K562 (cell line): ENCODE measurements at regions not wholly inside any gene's neighbourhood (a gene's known extent, or its start where the extent isn't known, plus 50 kb on each side); places are given as distances from the start of the nearest gene placed in this dataset.

Experiments
- ARID4B ChIP-seq: sonication (generic); formaldehyde crosslinking; IDR thresholded peaks from 2 replicates; pipeline ENCODE4 v1.8.0; 2022; ENCODE audit warnings: mild to moderate bottlenecking, missing genetic modification reagents
- CEBPB ChIP-seq: fragments of 450-650 bp; IDR thresholded peaks from 2 replicates; pipeline ENCODE4 v1.6.1; 2016; ENCODE audit warnings: missing genetic modification characterization, missing compliant biosample characterization
- ELF1 ChIP-seq: fragments of 200-800 bp; sonication (Bioruptor generic); IDR thresholded peaks from 2 replicates; pipeline ENCODE4 v1.6.1; 2016; ENCODE audit warnings: missing genetic modification characterization, missing compliant biosample characterization
- GTF2F1 ChIP-seq: IDR thresholded peaks from 2 replicates; pipeline ENCODE4 v1.6.1; 2011; ENCODE audit warnings: low read depth, low read length, improper control_type of control experiment
- KDM1A ChIP-seq, 2 experiments: fragments of 450-650 bp; IDR thresholded peaks; 2 replicates each; pipeline ENCODE4 v1.6.1; 2016; ENCODE audit warnings: mild to moderate bottlenecking in 2 of 2
- NFE2 ChIP-seq: IDR thresholded peaks from 2 replicates; pipeline ENCODE4 v1.6.1; 2014; ENCODE audit warnings: antibody characterized with exemption, low read depth
- PHF20 ChIP-seq: fragments of 450-650 bp; IDR thresholded peaks from 2 replicates; pipeline ENCODE4 v1.6.1; 2018; ENCODE audit not compliant: partially characterized antibody
- SRSF1 ChIP-seq: fragments of 200-400 bp; formaldehyde crosslinking; IDR thresholded peaks from 2 replicates; pipeline ENCODE4 v1.6.1; 2017; ENCODE audit warnings: mild to moderate bottlenecking, low read depth, low read length, moderate library complexity
- TCFL5 ChIP-seq: fragments of 250-450 bp; sonication (Bioruptor Pico); conservative IDR thresholded peaks from 2 replicates; pipeline ENCODE4 v1.6.1; 2021; ENCODE audit warnings: mild to moderate bottlenecking, moderate library complexity, matching md5 sums
- YY1 ChIP-seq, 3 experiments: IDR thresholded peaks; 2 replicates each; pipeline ENCODE4 v1.6.1; 2011; ENCODE audit warnings: low read length in 2 of 3, mild to moderate bottlenecking in 2 of 3, moderate library complexity in 2 of 3, borderline replicate concordance in 1 of 3, control low read depth in 1 of 3, low read depth in 1 of 3; ENCODE audit not compliant: insufficient read depth in 3 of 3, insufficient replicate concordance in 2 of 3, control insufficient read depth in 1 of 3, insufficient read length in 1 of 3; ENCODE audit errors: extremely low read depth in 1 of 3
- ZFP36 ChIP-seq: fragments of 150-350 bp; IDR thresholded peaks from 2 replicates; pipeline ENCODE4 v1.6.1; 2018; ENCODE audit warnings: low read length, low read depth; ENCODE audit not compliant: partially characterized antibody
- ZNF217 ChIP-seq: sonication (generic); formaldehyde crosslinking; IDR thresholded peaks from 2 replicates; pipeline ENCODE4 v1.8.0; 2022; ENCODE audit warnings: mild to moderate bottlenecking, missing genetic modification reagents
- TF ChIP-seq, protein P1 (sequence below): fragments of 450-650 bp; formaldehyde crosslinking; IDR thresholded peaks from 2 replicates; pipeline ENCODE4 v1.4.0; 2022; ENCODE audit warnings: missing genetic modification characterization
- TF ChIP-seq, protein P2 (sequence below), 2 experiments: fragments of 450-650 bp; IDR thresholded peaks; 2 replicates each; pipeline ENCODE4 v1.6.1; 2018; ENCODE audit warnings: mild to moderate bottlenecking in 2 of 2, low read depth in 1 of 2; ENCODE audit not compliant: partially characterized antibody in 2 of 2
- TF ChIP-seq, protein P3 (sequence below): fragments of 250-450 bp; sonication (Bioruptor Pico); IDR thresholded peaks from 2 replicates; pipeline ENCODE4 v1.8.0; 2021; ENCODE audit warnings: moderate library complexity, mild to moderate bottlenecking, inconsistent platforms

DNA sequence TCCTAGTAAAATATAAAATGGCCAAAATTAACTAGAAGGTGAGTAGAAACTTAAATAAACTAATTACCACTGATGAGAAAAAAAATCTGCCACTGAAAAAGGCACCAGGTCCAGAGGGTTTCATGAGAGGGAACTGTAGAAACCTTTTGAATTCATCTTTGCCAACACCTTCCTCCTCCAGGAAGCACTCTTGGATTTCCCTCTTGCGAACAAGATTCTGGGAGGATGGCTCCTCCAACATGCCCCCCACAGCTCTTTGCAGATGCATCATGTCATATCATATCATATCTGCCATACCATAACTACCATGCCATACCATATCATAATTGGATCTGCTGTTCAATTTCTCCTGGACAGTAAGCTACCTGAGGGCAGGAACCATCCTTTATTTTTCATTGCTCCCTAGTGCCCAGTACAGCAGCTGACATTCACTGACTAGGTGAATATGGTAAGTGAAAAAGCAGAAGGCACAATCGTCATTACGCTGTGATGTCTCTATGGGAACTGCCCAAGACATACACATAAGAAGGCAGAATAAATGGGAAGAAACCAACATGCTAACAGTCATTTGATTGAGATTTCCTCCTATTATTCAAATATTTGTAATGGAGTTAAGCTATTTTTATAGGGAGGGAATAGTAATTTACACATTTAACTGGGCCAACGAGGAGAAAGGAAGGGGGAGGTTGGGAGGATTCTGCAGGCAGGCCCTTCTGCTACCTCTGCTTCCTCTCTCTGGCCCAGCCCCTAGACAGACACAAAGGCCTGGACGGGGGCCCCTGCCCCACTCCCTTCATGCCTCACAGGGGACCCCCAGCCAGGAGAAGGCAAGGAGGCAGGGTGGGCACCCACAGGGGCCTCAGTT is 110.1 kb upstream of the SMURF2 start (continued):
- TF ChIP-seq NFE2 = no peak
- no peak for TF ChIP-seq YY1 (IDR thresholded peaks at IDR 0.05; ENCODE audit: borderline replicate concordance in 1 of 3, control insufficient read depth in 1 of 3, extremely low read depth in 1 of 3, insufficient read depth in 3 of 3, insufficient read length in 1 of 3, insufficient replicate concordance in 2 of 3, low read depth in 1 of 3, low read length in 2 of 3)
- TF ChIP-seq ARID4B = no peak
- TF ChIP-seq KDM1A (IDR thresholded peaks at IDR 0.05) = no peak
- TF ChIP-seq GTF2F1 = no peak
- TF ChIP-seq ELF1 (tag) = no peak
- TF ChIP-seq, protein P1, sequence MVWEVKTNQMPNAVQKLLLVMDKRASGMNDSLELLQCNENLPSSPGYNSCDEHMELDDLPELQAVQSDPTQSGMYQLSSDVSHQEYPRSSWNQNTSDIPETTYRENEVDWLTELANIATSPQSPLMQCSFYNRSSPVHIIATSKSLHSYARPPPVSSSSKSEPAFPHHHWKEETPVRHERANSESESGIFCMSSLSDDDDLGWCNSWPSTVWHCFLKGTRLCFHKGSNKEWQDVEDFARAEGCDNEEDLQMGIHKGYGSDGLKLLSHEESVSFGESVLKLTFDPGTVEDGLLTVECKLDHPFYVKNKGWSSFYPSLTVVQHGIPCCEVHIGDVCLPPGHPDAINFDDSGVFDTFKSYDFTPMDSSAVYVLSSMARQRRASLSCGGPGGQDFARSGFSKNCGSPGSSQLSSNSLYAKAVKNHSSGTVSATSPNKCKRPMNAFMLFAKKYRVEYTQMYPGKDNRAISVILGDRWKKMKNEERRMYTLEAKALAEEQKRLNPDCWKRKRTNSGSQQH (CRISPR knock-in tag) = no peak
- TF ChIP-seq ZFP36 = peak; percentile 91
- TF ChIP-seq PHF20 = no peak
- TF ChIP-seq SRSF1 = no peak
- TF ChIP-seq CEBPB (tag) = no peak
- TF ChIP-seq, protein P2, sequence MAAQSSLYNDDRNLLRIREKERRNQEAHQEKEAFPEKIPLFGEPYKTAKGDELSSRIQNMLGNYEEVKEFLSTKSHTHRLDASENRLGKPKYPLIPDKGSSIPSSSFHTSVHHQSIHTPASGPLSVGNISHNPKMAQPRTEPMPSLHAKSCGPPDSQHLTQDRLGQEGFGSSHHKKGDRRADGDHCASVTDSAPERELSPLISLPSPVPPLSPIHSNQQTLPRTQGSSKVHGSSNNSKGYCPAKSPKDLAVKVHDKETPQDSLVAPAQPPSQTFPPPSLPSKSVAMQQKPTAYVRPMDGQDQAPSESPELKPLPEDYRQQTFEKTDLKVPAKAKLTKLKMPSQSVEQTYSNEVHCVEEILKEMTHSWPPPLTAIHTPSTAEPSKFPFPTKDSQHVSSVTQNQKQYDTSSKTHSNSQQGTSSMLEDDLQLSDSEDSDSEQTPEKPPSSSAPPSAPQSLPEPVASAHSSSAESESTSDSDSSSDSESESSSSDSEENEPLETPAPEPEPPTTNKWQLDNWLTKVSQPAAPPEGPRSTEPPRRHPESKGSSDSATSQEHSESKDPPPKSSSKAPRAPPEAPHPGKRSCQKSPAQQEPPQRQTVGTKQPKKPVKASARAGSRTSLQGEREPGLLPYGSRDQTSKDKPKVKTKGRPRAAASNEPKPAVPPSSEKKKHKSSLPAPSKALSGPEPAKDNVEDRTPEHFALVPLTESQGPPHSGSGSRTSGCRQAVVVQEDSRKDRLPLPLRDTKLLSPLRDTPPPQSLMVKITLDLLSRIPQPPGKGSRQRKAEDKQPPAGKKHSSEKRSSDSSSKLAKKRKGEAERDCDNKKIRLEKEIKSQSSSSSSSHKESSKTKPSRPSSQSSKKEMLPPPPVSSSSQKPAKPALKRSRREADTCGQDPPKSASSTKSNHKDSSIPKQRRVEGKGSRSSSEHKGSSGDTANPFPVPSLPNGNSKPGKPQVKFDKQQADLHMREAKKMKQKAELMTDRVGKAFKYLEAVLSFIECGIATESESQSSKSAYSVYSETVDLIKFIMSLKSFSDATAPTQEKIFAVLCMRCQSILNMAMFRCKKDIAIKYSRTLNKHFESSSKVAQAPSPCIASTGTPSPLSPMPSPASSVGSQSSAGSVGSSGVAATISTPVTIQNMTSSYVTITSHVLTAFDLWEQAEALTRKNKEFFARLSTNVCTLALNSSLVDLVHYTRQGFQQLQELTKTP (IDR thresholded peaks at IDR 0.05; ENCODE audit: low read depth in 1 of 2, partially characterized antibody in 2 of 2) = no peak
- TF ChIP-seq ZNF217 (CRISPR knock-in tag) = no peak
- TF ChIP-seq, protein P3, sequence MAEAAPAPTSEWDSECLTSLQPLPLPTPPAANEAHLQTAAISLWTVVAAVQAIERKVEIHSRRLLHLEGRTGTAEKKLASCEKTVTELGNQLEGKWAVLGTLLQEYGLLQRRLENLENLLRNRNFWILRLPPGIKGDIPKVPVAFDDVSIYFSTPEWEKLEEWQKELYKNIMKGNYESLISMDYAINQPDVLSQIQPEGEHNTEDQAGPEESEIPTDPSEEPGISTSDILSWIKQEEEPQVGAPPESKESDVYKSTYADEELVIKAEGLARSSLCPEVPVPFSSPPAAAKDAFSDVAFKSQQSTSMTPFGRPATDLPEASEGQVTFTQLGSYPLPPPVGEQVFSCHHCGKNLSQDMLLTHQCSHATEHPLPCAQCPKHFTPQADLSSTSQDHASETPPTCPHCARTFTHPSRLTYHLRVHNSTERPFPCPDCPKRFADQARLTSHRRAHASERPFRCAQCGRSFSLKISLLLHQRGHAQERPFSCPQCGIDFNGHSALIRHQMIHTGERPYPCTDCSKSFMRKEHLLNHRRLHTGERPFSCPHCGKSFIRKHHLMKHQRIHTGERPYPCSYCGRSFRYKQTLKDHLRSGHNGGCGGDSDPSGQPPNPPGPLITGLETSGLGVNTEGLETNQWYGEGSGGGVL (CRISPR knock-in tag) = no peak
- TF ChIP-seq TCFL5 = no peak
